ENCODE measurements at regions not wholly inside any gene's neighbourhood (a gene's known extent, or its start where the extent isn't known, plus 50 kb on each side); places are given as distances from the start of the nearest gene placed in this dataset.

DNA sequence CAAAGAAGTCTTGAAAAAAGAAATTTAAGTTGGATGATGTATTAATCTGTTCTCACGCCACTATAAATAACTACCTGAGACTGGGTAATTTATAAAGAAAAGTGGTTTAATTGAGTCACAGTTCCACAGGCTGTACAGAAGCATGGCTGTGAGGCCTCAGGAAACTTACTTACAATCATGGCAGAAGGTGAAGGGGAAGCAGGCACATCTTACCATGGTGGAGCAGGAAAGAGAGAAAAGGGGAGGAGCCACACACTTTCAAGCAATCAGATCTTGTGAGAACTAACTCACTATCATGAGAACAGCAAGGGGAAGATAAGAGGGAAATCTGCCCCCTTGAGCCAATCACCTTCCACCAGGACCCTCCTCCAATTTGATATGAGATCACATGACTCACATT, 65.7 kb upstream of the AMOTL1 start:
- TF ChIP-seq EZH2 (IDR thresholded peaks at IDR 0.05; ENCODE audit: insufficient read depth, poor library complexity, severe bottlenecking) (no peak), EZH2phosphoT487 (IDR thresholded peaks at IDR 0.05; ENCODE audit: insufficient read depth, low read depth) (no peak)

Measured in GM23248 (cell line).